Stomach smooth muscle (tissue), 2 donors: ENCODE measurements at regions not wholly inside any gene's neighbourhood (a gene's known extent, or its start where the extent isn't known, plus 50 kb on each side); places are given as distances from the start of the nearest gene placed in this dataset.

Experiments
- H3K27ac ChIP-seq: one replicate; pipeline ENCODE4 v1.7.0; 2013; ENCODE audit warnings: mild to moderate bottlenecking, low read length, inconsistent platforms
- H3K27me3 ChIP-seq, 2 donors: one replicate each; pipeline ENCODE4 v1.7.0; 2013; ENCODE audit warnings: low read length in 2 of 2; ENCODE audit not compliant: insufficient read depth in 2 of 2, control insufficient read depth in 1 of 2
- H3K36me3 ChIP-seq, 2 donors: one replicate each; pipeline ENCODE4 v1.7.0; 2013; ENCODE audit warnings: low read length in 2 of 2; ENCODE audit not compliant: control insufficient read depth in 2 of 2, insufficient read depth in 2 of 2
- H3K4me1 ChIP-seq: one replicate; pipeline ENCODE4 v1.7.0; 2013; ENCODE audit warnings: low read length; ENCODE audit not compliant: control insufficient read depth, insufficient read depth
- H3K4me3 ChIP-seq, 2 donors: one replicate each; pipeline ENCODE4 v1.7.0; 2013; ENCODE audit warnings: low read length in 2 of 2
- H3K9ac ChIP-seq, 2 donors: one replicate each; pipeline ENCODE4 v1.7.0; 2013; ENCODE audit warnings: low read length in 2 of 2, mild to moderate bottlenecking in 1 of 2
- H3K9me3 ChIP-seq, 2 donors: one replicate each; pipeline ENCODE4 v1.7.0; 2013; ENCODE audit warnings: low read length in 2 of 2; ENCODE audit not compliant: control insufficient read depth in 2 of 2
- donor health status: healthy.
- donor health status: Pancreatic carcinoma.

DNA sequence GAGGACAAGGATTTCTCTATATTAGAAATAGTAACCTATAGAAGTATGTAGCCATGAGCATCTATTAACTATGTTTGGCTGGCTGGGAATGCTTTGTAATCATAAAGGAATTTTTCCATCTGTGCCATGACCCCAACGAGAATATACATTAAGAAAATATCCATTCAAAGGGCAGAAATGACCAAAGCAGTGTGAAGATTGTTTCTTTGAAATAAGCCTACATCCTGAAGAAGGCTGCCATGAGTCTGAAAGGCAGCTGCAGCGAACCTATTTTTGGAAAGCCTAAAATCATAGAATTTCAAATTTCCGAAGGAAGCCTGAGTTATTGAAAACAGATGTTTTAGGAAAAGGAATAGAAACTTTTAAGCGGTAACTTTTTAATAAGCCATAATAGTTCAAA, 244.2 kb upstream of the FOXK1 start:
- peaks cover 2 to 4% of the 10 kb centered on the region in 2 donors for H3K27me3 ChIP-seq

GRCh38 chr7:4438723-4439245, 243.3 kb upstream of the FOXK1 start:
- Histone ChIP-seq H3K9ac (no peak overlapping the region), H3K4me3 (no peak overlapping the region), H3K4me1 (no peaks in the 10 kb centered on the region), H3K9me3 (no peaks in the 10 kb centered on the region), H3K36me3 (no peaks in the 10 kb centered on the region), H3K27me3 (peaks cover 2 to 4% of the 10 kb centered on the region in 2 donors), H3K27ac (no peak overlapping the region)

More for the DNA sequence above, 244.2 kb upstream of the FOXK1 start:
- H3K27ac ChIP-seq = no peak overlapping the region
- no peaks in the 10 kb centered on the region for H3K9me3 ChIP-seq
- no peaks in the 10 kb centered on the region for H3K4me1 ChIP-seq
- H3K4me3 ChIP-seq = no peak overlapping the region
- no peak overlapping the region for H3K9ac ChIP-seq
- no peaks in the 10 kb centered on the region for H3K36me3 ChIP-seq

- Histone ChIP-seq H3K4me1 (no peaks in the 10 kb centered on the region), H3K9ac (no peak overlapping the region), H3K27me3 (peaks cover under 1 to 2% of the 10 kb centered on the region in 2 donors), H3K9me3 (no peaks in the 10 kb centered on the region), H3K27ac (no peak overlapping the region), H3K4me3 (no peak overlapping the region), H3K36me3 (no peaks in the 10 kb centered on the region)
Measured at GRCh38 chr7:4439444-4439843, 242.7 kb upstream of the FOXK1 start.

DNA sequence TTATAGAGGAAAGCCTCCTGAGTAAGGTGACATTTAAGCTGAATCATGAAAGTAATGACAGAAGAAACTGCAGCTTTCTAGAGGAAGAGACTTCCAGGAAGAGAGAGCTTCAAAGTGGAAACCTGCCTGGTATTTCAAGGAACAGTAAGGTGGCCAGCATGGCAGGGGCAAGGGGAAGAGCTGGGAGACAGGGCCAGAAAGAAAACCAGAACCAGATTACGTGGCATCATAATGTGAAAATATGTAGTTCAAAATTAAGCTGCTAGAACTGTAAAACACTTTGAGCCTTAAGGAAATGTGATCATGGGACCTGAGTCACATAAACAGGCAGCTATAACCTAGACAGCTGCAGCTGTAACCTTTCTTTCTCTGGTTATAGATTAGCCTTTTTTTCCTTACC, 238.0 kb upstream of the FOXK1 start:
- no peak overlapping the region for H3K27ac ChIP-seq
- no peak overlapping the region for H3K4me3 ChIP-seq
- H3K27me3 ChIP-seq = no peaks in the 10 kb centered on the region
- H3K9me3 ChIP-seq = no peaks in the 10 kb centered on the region
- no peaks in the 10 kb centered on the region for H3K36me3 ChIP-seq
- H3K9ac ChIP-seq = no peak overlapping the region
- no peaks in the 10 kb centered on the region for H3K4me1 ChIP-seq

- no peaks in the 10 kb centered on the region for H3K27me3 ChIP-seq
Measured at GRCh38 chr7:4445777-4446176, 236.3 kb upstream of the FOXK1 start.

GRCh38 chr7:4449263-4449662, 232.8 kb upstream of the FOXK1 start:
- Histone ChIP-seq H3K4me1 (no peaks in the 10 kb centered on the region), H3K36me3 (no peaks in the 10 kb centered on the region), H3K27ac (no peak overlapping the region), H3K4me3 (no peak overlapping the region), H3K9me3 (no peaks in the 10 kb centered on the region), H3K9ac (no peak overlapping the region), H3K27me3 (no peaks in the 10 kb centered on the region)

More at GRCh38 chr7:4445777-4446176, 236.3 kb upstream of the FOXK1 start:
- no peaks in the 10 kb centered on the region for H3K36me3 ChIP-seq
- no peaks in the 10 kb centered on the region for H3K9me3 ChIP-seq
- no peak overlapping the region for H3K4me3 ChIP-seq
- H3K4me1 ChIP-seq = no peaks in the 10 kb centered on the region
- no peak overlapping the region for H3K27ac ChIP-seq
- no peak overlapping the region for H3K9ac ChIP-seq

DNA sequence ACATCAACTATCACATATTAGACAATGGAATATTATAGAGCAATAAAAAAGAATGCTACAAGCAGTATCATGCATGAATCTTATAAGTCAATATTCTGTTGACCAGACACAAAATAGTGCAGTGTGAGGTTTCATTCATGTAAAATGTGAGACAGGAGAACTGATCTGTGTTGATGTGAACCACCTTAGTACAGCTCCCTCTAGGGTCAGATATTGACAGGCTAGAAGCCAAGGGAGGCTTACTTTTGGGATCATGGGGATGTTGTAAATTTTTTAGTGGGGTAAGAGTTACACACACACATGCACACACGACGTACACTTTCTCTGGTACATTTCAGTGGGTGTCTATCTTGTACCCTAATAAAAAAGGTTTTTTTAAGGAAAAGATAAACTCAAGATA, 231.6 kb upstream of the FOXK1 start:
- no peaks in the 10 kb centered on the region for H3K9me3 ChIP-seq
- H3K27me3 ChIP-seq = no peaks in the 10 kb centered on the region
- no peaks in the 10 kb centered on the region for H3K4me1 ChIP-seq
- H3K9ac ChIP-seq = no peak overlapping the region
- H3K27ac ChIP-seq = no peak overlapping the region
- no peak overlapping the region for H3K4me3 ChIP-seq
- H3K36me3 ChIP-seq = no peaks in the 10 kb centered on the region

GRCh38 chr7:4460597-4460996, 221.5 kb upstream of the FOXK1 start:
- Histone ChIP-seq H3K27ac (no peak overlapping the region), H3K27me3 (no peaks in the 10 kb centered on the region), H3K9ac (no peak overlapping the region), H3K4me1 (peaks cover 4% of the 10 kb centered on the region), H3K9me3 (peaks cover 5% of the 10 kb centered on the region in 2 donors), H3K36me3 (no peaks in the 10 kb centered on the region), H3K4me3 (no peak overlapping the region)

- peaks cover 4% of the 10 kb centered on the region for H3K4me1 ChIP-seq
- no peaks in the 10 kb centered on the region for H3K36me3 ChIP-seq
- peaks cover 5% of the 10 kb centered on the region in 2 donors for H3K9me3 ChIP-seq
- no peaks in the 10 kb centered on the region for H3K27me3 ChIP-seq
- no peak overlapping the region for H3K4me3 ChIP-seq
- H3K27ac ChIP-seq = no peak overlapping the region
- H3K9ac ChIP-seq = no peak overlapping the region
Measured at GRCh38 chr7:4461531-4461930, 220.6 kb upstream of the FOXK1 start.

- H3K4me3 ChIP-seq = no peak overlapping the region
- peaks cover 0 to 2% of the 10 kb centered on the region in 2 donors for H3K27me3 ChIP-seq
Measured at GRCh38 chr7:4468320-4469102, 213.6 kb upstream of the FOXK1 start.

GRCh38 chr7:4470246-4470645, 211.8 kb upstream of the FOXK1 start:
- H3K27ac ChIP-seq = no peak overlapping the region
- H3K36me3 ChIP-seq = no peaks in the 10 kb centered on the region
- H3K9me3 ChIP-seq = no peaks in the 10 kb centered on the region
- peaks cover 0 to 2% of the 10 kb centered on the region in 2 donors for H3K27me3 ChIP-seq
- no peak overlapping the region for H3K4me3 ChIP-seq
- no peaks in the 10 kb centered on the region for H3K4me1 ChIP-seq
- no peak overlapping the region for H3K9ac ChIP-seq

More at GRCh38 chr7:4468320-4469102, 213.6 kb upstream of the FOXK1 start:
- Histone ChIP-seq H3K36me3 (no peaks in the 10 kb centered on the region), H3K9me3 (peaks cover 5% of the 10 kb centered on the region in 2 donors), H3K9ac (no peak overlapping the region), H3K4me1 (no peaks in the 10 kb centered on the region), H3K27ac (no peak overlapping the region)
